H9 (cell line): ENCODE measurements at regions not wholly inside any gene's neighbourhood (a gene's known extent, or its start where the extent isn't known, plus 50 kb on each side); places are given as distances from the start of the nearest gene placed in this dataset.

Experiments
- DNase-seq: peaks from one replicate; pipeline ENCODE4 v3.0.0-alpha.2; 2017
- H2AFZ ChIP-seq: one replicate; pipeline ENCODE4 v1.6.1; 2013; ENCODE audit warnings: mild to moderate bottlenecking, low read length, control low read depth, moderate library complexity
- H2AK5ac ChIP-seq: 2 replicates; pipeline ENCODE4 v1.6.1; 2013; ENCODE audit warnings: low read length, control low read depth, mixed read lengths; ENCODE audit not compliant: insufficient read length
- H2BK120ac ChIP-seq: one replicate; pipeline ENCODE4 v1.6.1; 2013; ENCODE audit warnings: low read depth, mild to moderate bottlenecking, low read length, control low read depth, inconsistent platforms; ENCODE audit not compliant: poor library complexity, severe bottlenecking
- H2BK12ac ChIP-seq: 2 replicates; pipeline ENCODE4 v1.6.1; 2013; ENCODE audit warnings: low read length, control low read depth, mixed read lengths, low read depth; ENCODE audit not compliant: insufficient read length
- H2BK15ac ChIP-seq: 2 replicates; pipeline ENCODE4 v1.6.1; 2013; ENCODE audit warnings: low read depth, low read length, control low read depth
- H2BK20ac ChIP-seq: one replicate; pipeline ENCODE4 v1.6.1; 2013; ENCODE audit warnings: low read depth, mild to moderate bottlenecking, low read length, control low read depth, inconsistent platforms; ENCODE audit not compliant: poor library complexity, severe bottlenecking
- H2BK5ac ChIP-seq: 2 replicates; pipeline ENCODE4 v1.6.1; 2013; ENCODE audit warnings: low read length, control low read depth, mixed read lengths; ENCODE audit not compliant: insufficient read length
- H3K14ac ChIP-seq: 2 replicates; pipeline ENCODE4 v1.6.1; 2013; ENCODE audit warnings: low read length, control low read depth; ENCODE audit not compliant: insufficient read depth
- H3K18ac ChIP-seq: 2 replicates; pipeline ENCODE4 v1.6.1; 2013; ENCODE audit warnings: low read depth, mild to moderate bottlenecking, mixed read lengths, low read length, control low read depth; ENCODE audit not compliant: insufficient read length
- H3K23ac ChIP-seq: 2 replicates; pipeline ENCODE4 v1.6.1; 2013; ENCODE audit warnings: low read length, control low read depth, mixed read lengths, low read depth; ENCODE audit not compliant: insufficient read length
- H3K23me2 ChIP-seq: 2 replicates; pipeline ENCODE4 v1.6.1; 2013; ENCODE audit warnings: low read depth, mild to moderate bottlenecking, mixed read lengths, low read length, control low read depth; ENCODE audit not compliant: insufficient read length, poor library complexity, severe bottlenecking
- H3K27ac ChIP-seq: 2 replicates; pipeline ENCODE4 v1.5.1; 2013; ENCODE audit warnings: low read length, control low read depth, mixed read lengths, low read depth; ENCODE audit not compliant: insufficient read length
- H3K27me3 ChIP-seq: 2 replicates; pipeline ENCODE4 v1.6.1; 2013; ENCODE audit warnings: low read length, control low read depth, inconsistent platforms; ENCODE audit not compliant: insufficient read depth
- H3K4ac ChIP-seq: 2 replicates; pipeline ENCODE4 v1.6.1; 2013; ENCODE audit warnings: low read depth, mild to moderate bottlenecking, control low read depth, inconsistent platforms, low read length, moderate library complexity
- H3K4me1 ChIP-seq: 2 replicates; pipeline ENCODE4 v1.6.1; 2013; ENCODE audit warnings: low read length, control low read depth, inconsistent platforms; ENCODE audit not compliant: insufficient read depth
- H3K4me2 ChIP-seq: 2 replicates; pipeline ENCODE4 v1.6.1; 2013; ENCODE audit warnings: low read length, control low read depth, mixed read lengths; ENCODE audit not compliant: insufficient read length, insufficient read depth
- H3K56ac ChIP-seq: 2 replicates; pipeline ENCODE4 v1.6.1; 2013; ENCODE audit warnings: low read depth, mild to moderate bottlenecking, mixed read lengths, low read length, control low read depth; ENCODE audit not compliant: insufficient read length
- H3K79me1 ChIP-seq: 2 replicates; pipeline ENCODE4 v1.6.1; 2013; ENCODE audit warnings: low read depth, mild to moderate bottlenecking, moderate library complexity, low read length, control low read depth, inconsistent platforms; ENCODE audit not compliant: insufficient read depth, poor library complexity, severe bottlenecking
- H3K79me2 ChIP-seq: 2 replicates; pipeline ENCODE4 v1.6.1; 2013; ENCODE audit warnings: low read length, control low read depth, inconsistent platforms; ENCODE audit not compliant: insufficient read depth
- H3K9ac ChIP-seq: 2 replicates; pipeline ENCODE4 v1.6.1; 2013; ENCODE audit warnings: low read length, control low read depth, mixed read lengths; ENCODE audit not compliant: insufficient read length; ENCODE audit errors: extremely low read depth
- H3K9me3 ChIP-seq: one replicate; pipeline ENCODE4 v1.6.1; 2013; ENCODE audit warnings: low read depth, low read length, inconsistent platforms; ENCODE audit not compliant: control insufficient read depth
- H3T11ph ChIP-seq: one replicate; pipeline ENCODE4 v1.6.1; 2013; ENCODE audit warnings: mild to moderate bottlenecking, low read length, control low read depth, inconsistent platforms
- H4K20me1 ChIP-seq: one replicate; pipeline ENCODE4 v1.6.1; 2013; ENCODE audit not compliant: control insufficient read depth, insufficient read length, insufficient read depth
- H4K5ac ChIP-seq: 2 replicates; pipeline ENCODE4 v1.6.1; 2013; ENCODE audit warnings: low read depth, mild to moderate bottlenecking, mixed read lengths, low read length, control low read depth; ENCODE audit not compliant: insufficient read length
- H4K8ac ChIP-seq: replicated peaks from 2 replicates; pipeline ENCODE4 v1.6.1; 2013; ENCODE audit warnings: low read length, control low read depth, mixed read lengths, low read depth; ENCODE audit not compliant: insufficient read length
- H4K91ac ChIP-seq: 2 replicates; pipeline ENCODE4 v1.6.1; 2013; ENCODE audit warnings: low read depth, mild to moderate bottlenecking, moderate library complexity, mixed read lengths, low read length, control low read depth; ENCODE audit not compliant: insufficient read length
- H3K27ac Mint-ChIP-seq, 3 experiments: 2 replicates in 2 of 3; 3 replicates in 1 of 3; pipeline ENCODE4 v1.8.0; 2020 to 2021; ENCODE audit warnings: mixed read lengths in 3 of 3, mild to moderate bottlenecking in 1 of 3, moderate library complexity in 1 of 3
- H3K27me3 Mint-ChIP-seq: 2 replicates; pipeline ENCODE4 v1.8.0; 2021; ENCODE audit warnings: low read depth, mild to moderate bottlenecking, moderate library complexity, mixed read lengths
- H3K36me3 Mint-ChIP-seq, 3 experiments: 2 replicates in 2 of 3; 3 replicates in 1 of 3; pipeline ENCODE4 v1.8.0; 2020 to 2021; ENCODE audit warnings: low read depth in 3 of 3, mixed read lengths in 3 of 3; ENCODE audit not compliant: insufficient read depth in 1 of 3
- H3K4me1 Mint-ChIP-seq, 2 experiments: 2 replicates each; pipeline ENCODE4 v1.8.0; 2020; ENCODE audit warnings: mixed read lengths in 2 of 2
- H3K4me3 Mint-ChIP-seq, 2 experiments: 2 replicates in 1 of 2; 3 replicates in 1 of 2; pipeline ENCODE4 v1.8.0; 2020 to 2021; ENCODE audit warnings: mild to moderate bottlenecking in 2 of 2, mixed read lengths in 2 of 2, moderate library complexity in 1 of 2
- H3K9me3 Mint-ChIP-seq, 2 experiments: 2 replicates in 1 of 2; 3 replicates in 1 of 2; pipeline ENCODE4 v1.8.0; 2020; ENCODE audit warnings: mild to moderate bottlenecking in 2 of 2, mixed read lengths in 2 of 2, moderate library complexity in 1 of 2
- WGBS: extraction: QIAGEN DNeasy Blood & Tissue Kit; methylation state at CpG from one replicate; pipeline ENCODE4 v1.1.7; 2013; ENCODE audit warnings: missing lambda C conversion rate, low lambda C conversion rate, mixed read lengths; ENCODE audit not compliant: insufficient read length; ENCODE audit errors: extremely low coverage; 5-methylcytosine and 5-hydroxymethylcytosine counted together
- TF ChIP-seq, protein P1 (sequence below): fragments of 200-600 bp; sonication (generic); conservative IDR thresholded peaks from 3 replicates; pipeline ENCODE4 v1.8.0; 2021; ENCODE audit warnings: antibody characterized with exemption, mild to moderate bottlenecking

DNA sequence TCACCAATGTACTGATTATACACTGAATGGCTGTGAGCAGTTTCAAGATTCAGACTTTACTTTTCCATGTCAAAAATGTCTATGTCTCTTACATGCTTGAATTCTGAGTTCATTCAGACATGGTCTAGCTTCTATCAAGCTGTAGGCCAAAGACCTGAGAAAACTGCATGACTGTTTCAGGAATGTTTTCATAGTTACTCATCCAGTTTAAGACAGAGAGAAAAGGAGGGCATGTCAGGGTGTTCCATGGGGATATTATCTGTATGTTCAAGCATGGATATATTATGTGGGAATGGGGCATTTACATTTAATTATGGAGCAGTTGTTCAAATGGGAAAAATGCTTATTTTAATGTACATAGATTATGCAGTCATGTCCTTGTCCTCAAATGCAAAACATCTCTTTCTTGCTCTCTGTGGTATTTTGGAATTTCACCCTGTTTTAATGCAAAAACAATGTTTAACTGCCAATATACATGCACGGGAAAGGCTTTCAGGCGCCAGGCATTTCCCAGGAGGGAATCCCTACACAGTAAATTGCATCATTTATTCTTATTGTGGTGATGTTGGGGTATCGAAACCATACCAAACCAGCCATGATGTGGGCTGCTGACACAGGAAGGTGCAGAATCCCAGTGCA is 429.1 kb upstream of the INTU start:
- no peak for DNase-seq
- H2BK20ac ChIP-seq = no peak overlapping the region
- peaks cover 9 to 14% of the 10 kb centered on the region in 2 experiments for H3K4me1 Mint-ChIP-seq

More for the DNA sequence above, 429.1 kb upstream of the INTU start:
- Histone ChIP-seq H2AFZ (peak overlapping the region; percentile 26), H4K8ac (no peak overlapping the region), H3K4ac (no peak overlapping the region), H4K5ac (no peak overlapping the region), H3K18ac (no peak overlapping the region), H3K79me1 (no peaks in the 10 kb centered on the region), H3K9ac (no peak overlapping the region), H3K27ac (no peak overlapping the region), H3K56ac (no peak overlapping the region), H4K91ac (no peak overlapping the region), H3K4me2 (no peak overlapping the region), H3T11ph (no peak overlapping the region), H2BK12ac (no peak overlapping the region), H3K14ac (no peak overlapping the region), H3K23me2 (no peaks in the 10 kb centered on the region), H3K27me3 (no peaks in the 10 kb centered on the region), H2BK120ac (no peak overlapping the region), H2AK5ac (no peak overlapping the region), H3K9me3 (no peaks in the 10 kb centered on the region), H2BK15ac (no peak overlapping the region), H4K20me1 (no peaks in the 10 kb centered on the region), H2BK5ac (no peak overlapping the region), H3K4me1 (peaks cover 3% of the 10 kb centered on the region; the same call in 1 of the 2 replicates), H3K23ac (no peak overlapping the region), H3K79me2 (no peaks in the 10 kb centered on the region)
- peaks cover 5 to 12% (median 9%) of the 10 kb centered on the region in 3 experiments; a peak in 6 of 7 replicates for H3K36me3 Mint-ChIP-seq
- no CpG with 5 or more reads among the region's 3 CpGs for WGBS
- no peaks in the 10 kb centered on the region for H3K27me3 Mint-ChIP-seq
- no peak overlapping the region for H3K4me3 Mint-ChIP-seq
- peak overlapping the region; percentile 11 to 97 (median 84) for H3K27ac Mint-ChIP-seq
- TF ChIP-seq, protein P1, sequence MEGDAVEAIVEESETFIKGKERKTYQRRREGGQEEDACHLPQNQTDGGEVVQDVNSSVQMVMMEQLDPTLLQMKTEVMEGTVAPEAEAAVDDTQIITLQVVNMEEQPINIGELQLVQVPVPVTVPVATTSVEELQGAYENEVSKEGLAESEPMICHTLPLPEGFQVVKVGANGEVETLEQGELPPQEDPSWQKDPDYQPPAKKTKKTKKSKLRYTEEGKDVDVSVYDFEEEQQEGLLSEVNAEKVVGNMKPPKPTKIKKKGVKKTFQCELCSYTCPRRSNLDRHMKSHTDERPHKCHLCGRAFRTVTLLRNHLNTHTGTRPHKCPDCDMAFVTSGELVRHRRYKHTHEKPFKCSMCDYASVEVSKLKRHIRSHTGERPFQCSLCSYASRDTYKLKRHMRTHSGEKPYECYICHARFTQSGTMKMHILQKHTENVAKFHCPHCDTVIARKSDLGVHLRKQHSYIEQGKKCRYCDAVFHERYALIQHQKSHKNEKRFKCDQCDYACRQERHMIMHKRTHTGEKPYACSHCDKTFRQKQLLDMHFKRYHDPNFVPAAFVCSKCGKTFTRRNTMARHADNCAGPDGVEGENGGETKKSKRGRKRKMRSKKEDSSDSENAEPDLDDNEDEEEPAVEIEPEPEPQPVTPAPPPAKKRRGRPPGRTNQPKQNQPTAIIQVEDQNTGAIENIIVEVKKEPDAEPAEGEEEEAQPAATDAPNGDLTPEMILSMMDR = no peak
- peaks cover 8 to 10% of the 10 kb centered on the region in 2 experiments; a peak in 4 of 5 replicates for H3K9me3 Mint-ChIP-seq
